K562 (cell line): ENCODE measurements at regions not wholly inside any gene's neighbourhood (a gene's known extent, or its start where the extent isn't known, plus 50 kb on each side); places are given as distances from the start of the nearest gene placed in this dataset.

Experiments used
- ATAC-seq: fragments of 200-7000 bp; cut with Tn5 transposase; 3 replicates; pipeline ENCODE4 v1.9.1; 2020; ENCODE audit warnings: moderate library complexity
- BruUV-seq: library from RNA; stranded (reverse); fragments of 400-500 nt; replicated peaks from 2 replicates; lab custom pipeline; 2021; lab: Mats Ljungman, UMichigan
- CTCF ChIA-PET: fragments of 300-600 bp; formaldehyde crosslinking; extraction: SDS; loops from one replicate; lab custom pipeline; 2021; ENCODE audit warnings: low intra/inter-chr PET ratio; lab: Yijun Ruan, JAX
- POLR2A ChIA-PET: fragments of 300-600, 350-650 bp; sonication (Branson Sonifier 250); formaldehyde crosslinking; extraction: SDS; loops from one replicate; lab custom pipeline; 2021; ENCODE audit warnings: antibody characterized with exemption, inconsistent platforms; lab: Yijun Ruan, JAX
- DNase-seq, 4 experiments: peaks; one replicate each; pipeline versions ENCODE4 v3.0.0 to v3.0.0-alpha.2; 2011 to 2018; ENCODE audit warnings: low spot score in 3 of 4, mixed read lengths in 3 of 4; ENCODE audit errors: extremely low read depth in 1 of 4
- FAIRE-seq: peaks from 2 replicates; lab custom pipeline; 2011; peaks lifted over from hg19 to GRCh38; lab: Jason Lieb, UNC
- H2AFZ ChIP-seq: 2 replicates; pipeline ENCODE4 v1.6.0; 2011; ENCODE audit warnings: low read depth, low read length, control low read depth, inconsistent platforms
- H3K27ac ChIP-seq: fragments of 200-600 bp; 3 replicates; pipeline ENCODE4 v1.8.0; 2011; ENCODE audit warnings: low read depth, mild to moderate bottlenecking, control low read depth, inconsistent platforms, low read length, moderate library complexity, mixed read lengths; ENCODE audit errors: extremely low read depth
- H3K27me3 ChIP-seq, 2 experiments: fragments of 300-600 bp in 1 of 2; 2 replicates in 1 of 2; 3 replicates in 1 of 2; pipeline versions ENCODE4 v1.6.0 to v1.8.0; 2011; ENCODE audit warnings: inconsistent platforms in 2 of 2, low read length in 2 of 2, mild to moderate bottlenecking in 1 of 2, mixed read lengths in 1 of 2, moderate library complexity in 1 of 2; ENCODE audit not compliant: control insufficient read depth in 2 of 2, insufficient read depth in 2 of 2
- H3K36me3 ChIP-seq: fragments of 300-600 bp; 3 replicates; pipeline ENCODE4 v1.8.0; 2011; ENCODE audit warnings: mild to moderate bottlenecking, low read length, inconsistent platforms; ENCODE audit not compliant: control insufficient read depth, insufficient read depth
- H3K4me1 ChIP-seq, 2 experiments: fragments of 200-600 bp in 1 of 2; replicated peaks in 1 of 2; 2 replicates in 1 of 2; 3 replicates in 1 of 2; pipeline versions ENCODE4 v1.5.1 to v1.8.0; 2011; ENCODE audit warnings: inconsistent platforms in 2 of 2, low read length in 2 of 2, mild to moderate bottlenecking in 1 of 2, mixed read lengths in 1 of 2, moderate library complexity in 1 of 2; ENCODE audit not compliant: control insufficient read depth in 2 of 2, insufficient read depth in 2 of 2
- H3K4me2 ChIP-seq: 2 replicates; pipeline ENCODE4 v1.6.1; 2011; ENCODE audit warnings: low read length, control low read depth, inconsistent platforms, mixed read lengths; ENCODE audit not compliant: insufficient read depth
- H3K4me3 ChIP-seq: fragments of 200-600 bp; sonication (generic), shearing (Covaris generic); 2 replicates; pipeline ENCODE4 v1.5.1; 2016; ENCODE audit warnings: control low read depth, inconsistent platforms
- H3K79me2 ChIP-seq: fragments of 200-600 bp; 3 replicates; pipeline ENCODE4 v1.8.0; 2011; ENCODE audit warnings: low read length, inconsistent platforms; ENCODE audit not compliant: control insufficient read depth, insufficient read depth
- H3K9ac ChIP-seq, 2 experiments: 2 replicates each; pipeline versions ENCODE4 v1.6.0 to v1.6.1; 2011; ENCODE audit warnings: low read depth in 2 of 2, low read length in 2 of 2, control low read depth in 1 of 2, inconsistent platforms in 1 of 2, mild to moderate bottlenecking in 1 of 2, mixed read lengths in 1 of 2; ENCODE audit not compliant: insufficient read depth in 1 of 2
- H3K9me1 ChIP-seq: one replicate; pipeline ENCODE4 v1.6.0; 2011; ENCODE audit warnings: inconsistent platforms, mild to moderate bottlenecking, low read length, moderate library complexity; ENCODE audit not compliant: control insufficient read depth, insufficient read depth
- H3K9me3 ChIP-seq: replicated peaks from 2 replicates; pipeline ENCODE4 v1.5.1; 2011; ENCODE audit warnings: low read depth, low read length, inconsistent platforms; ENCODE audit not compliant: control insufficient read depth, insufficient read depth
- H4K20me1 ChIP-seq: replicated peaks from 2 replicates; pipeline ENCODE4 v1.6.1; 2011; ENCODE audit warnings: low read length, inconsistent platforms, mixed read lengths; ENCODE audit not compliant: control insufficient read depth, insufficient read depth
- MEF2A ChIP-seq: IDR thresholded peaks from 2 replicates; pipeline ENCODE4 v1.6.1; 2011; ENCODE audit warnings: low read depth, mild to moderate bottlenecking, low read length, moderate library complexity; ENCODE audit not compliant: control insufficient read depth
- NKRF ChIP-seq: fragments of 450-650 bp; IDR thresholded peaks from 2 replicates; pipeline ENCODE4 v1.6.1; 2016; ENCODE audit warnings: borderline replicate concordance
- PBX2 ChIP-seq, 2 experiments: IDR thresholded peaks in 1 of 2; conservative IDR thresholded peaks in 1 of 2; 2 replicates each; pipeline ENCODE4 v1.6.1; 2016; ENCODE audit warnings: low read depth in 2 of 2, mild to moderate bottlenecking in 1 of 2, missing compliant biosample characterization in 1 of 2, missing genetic modification characterization in 1 of 2, moderate library complexity in 1 of 2
- ZC3H8 ChIP-seq: fragments of 450-650 bp; IDR thresholded peaks from 2 replicates; pipeline ENCODE4 v1.6.1; 2017
- ZNF311 ChIP-seq: fragments of 250-450 bp; sonication (Bioruptor Pico); IDR thresholded peaks from 2 replicates; pipeline ENCODE4 v1.4.0; 2020; ENCODE audit warnings: mild to moderate bottlenecking, moderate library complexity
- ZNF655 ChIP-seq: fragments of 250-450 bp; sonication (Bioruptor Pico); IDR thresholded peaks from 2 replicates; pipeline ENCODE4 v1.5.0; 2021
- in situ Hi-C: fragments of 300-500 bp; cut with MboI; formaldehyde crosslinking; loops from 4 replicates; pipeline ENCODE4 v1.15.0; 2018; ENCODE audit warnings: inconsistent platforms, mixed read lengths
- intact Hi-C: fragments of 100-400 bp; cut with micrococcal nuclease; formaldehyde crosslinking; loops from 2 replicates; pipeline ENCODE4 v1.14.2; 2022
- TF ChIP-seq, protein P1 (sequence below), 2 experiments: fragments of 450-650 bp; IDR thresholded peaks; 2 replicates each; pipeline ENCODE4 v1.6.1; 2016
- TF ChIP-seq, protein P2 (sequence below): fragments of 250-450 bp; sonication (Bioruptor Pico); IDR thresholded peaks from 2 replicates; pipeline ENCODE4 v1.5.0; 2021; ENCODE audit warnings: mild to moderate bottlenecking, borderline replicate concordance

GRCh38 chr4:148903388-148903787, 461.2 kb upstream of the NR3C2 start:
- BruUV-seq, result no TSS peak
- Histone ChIP-seq H4K20me1 (no peaks in the 10 kb centered on the region), H3K4me1 (no peaks in the 10 kb centered on the region), H3K4me3 (no peak overlapping the region), H3K9ac (no peak overlapping the region), H3K9me1 (no peaks in the 10 kb centered on the region), H3K79me2 (no peaks in the 10 kb centered on the region), H3K4me2 (no peak overlapping the region), H2AFZ (no peak overlapping the region), H3K27ac (no peak overlapping the region), H3K9me3 (no peaks in the 10 kb centered on the region), H3K27me3 (no peaks in the 10 kb centered on the region), H3K36me3 (no peaks in the 10 kb centered on the region)
- TF ChIP-seq ZC3H8, result no peak
- TF ChIP-seq PBX2 (CRISPR knock-in tag; IDR thresholded peaks at IDR 0.05; ENCODE audit: low read depth), result no peak
- TF ChIP-seq PBX2 (tag; conservative IDR thresholded peaks at IDR 0.05; ENCODE audit: low read depth), result no peak
- TF ChIP-seq, protein P1, sequence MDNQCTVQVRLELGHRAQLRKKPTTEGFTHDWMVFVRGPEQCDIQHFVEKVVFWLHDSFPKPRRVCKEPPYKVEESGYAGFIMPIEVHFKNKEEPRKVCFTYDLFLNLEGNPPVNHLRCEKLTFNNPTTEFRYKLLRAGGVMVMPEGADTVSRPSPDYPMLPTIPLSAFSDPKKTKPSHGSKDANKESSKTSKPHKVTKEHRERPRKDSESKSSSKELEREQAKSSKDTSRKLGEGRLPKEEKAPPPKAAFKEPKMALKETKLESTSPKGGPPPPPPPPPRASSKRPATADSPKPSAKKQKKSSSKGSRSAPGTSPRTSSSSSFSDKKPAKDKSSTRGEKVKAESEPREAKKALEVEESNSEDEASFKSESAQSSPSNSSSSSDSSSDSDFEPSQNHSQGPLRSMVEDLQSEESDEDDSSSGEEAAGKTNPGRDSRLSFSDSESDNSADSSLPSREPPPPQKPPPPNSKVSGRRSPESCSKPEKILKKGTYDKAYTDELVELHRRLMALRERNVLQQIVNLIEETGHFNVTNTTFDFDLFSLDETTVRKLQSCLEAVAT (IDR thresholded peaks at IDR 0.05), result no peak
- TF ChIP-seq MEF2A, result no peak
- TF ChIP-seq NKRF, result no peak
- TF ChIP-seq, protein P2, sequence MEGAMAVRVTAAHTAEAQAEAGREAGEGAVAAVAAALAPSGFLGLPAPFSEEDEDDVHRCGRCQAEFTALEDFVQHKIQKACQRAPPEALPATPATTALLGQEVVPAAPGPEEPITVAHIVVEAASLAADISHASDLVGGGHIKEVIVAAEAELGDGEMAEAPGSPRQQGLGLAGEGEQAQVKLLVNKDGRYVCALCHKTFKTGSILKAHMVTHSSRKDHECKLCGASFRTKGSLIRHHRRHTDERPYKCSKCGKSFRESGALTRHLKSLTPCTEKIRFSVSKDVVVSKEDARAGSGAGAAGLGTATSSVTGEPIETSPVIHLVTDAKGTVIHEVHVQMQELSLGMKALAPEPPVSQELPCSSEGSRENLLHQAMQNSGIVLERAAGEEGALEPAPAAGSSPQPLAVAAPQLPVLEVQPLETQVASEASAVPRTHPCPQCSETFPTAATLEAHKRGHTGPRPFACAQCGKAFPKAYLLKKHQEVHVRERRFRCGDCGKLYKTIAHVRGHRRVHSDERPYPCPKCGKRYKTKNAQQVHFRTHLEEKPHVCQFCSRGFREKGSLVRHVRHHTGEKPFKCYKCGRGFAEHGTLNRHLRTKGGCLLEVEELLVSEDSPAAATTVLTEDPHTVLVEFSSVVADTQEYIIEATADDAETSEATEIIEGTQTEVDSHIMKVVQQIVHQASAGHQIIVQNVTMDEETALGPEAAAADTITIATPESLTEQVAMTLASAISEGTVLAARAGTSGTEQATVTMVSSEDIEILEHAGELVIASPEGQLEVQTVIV (CRISPR knock-in tag), result no peak
- TF ChIP-seq ZNF655 (CRISPR knock-in tag), result no peak
- no peak for TF ChIP-seq ZNF311
- no peak for FAIRE-seq
- no peak for ATAC-seq
- in situ Hi-C loops, result no loop called here
- no peak for DNase-seq
- ChIA-PET POLR2A (no interaction called here), CTCF (no interaction called here)
- intact Hi-C loops, result no loop called here
